GM23338 (cell line): ENCODE measurements at regions not wholly inside any gene's neighbourhood (a gene's known extent, or its start where the extent isn't known, plus 50 kb on each side); places are given as distances from the start of the nearest gene placed in this dataset.

ENCODE experiments used
- EZH2phosphoT487 ChIP-seq: fragments of 200-600 bp; sonication (generic); IDR thresholded peaks from one replicate; pipeline ENCODE4 v1.8.1; 2018; ENCODE audit warnings: antibody characterized with exemption; ENCODE audit not compliant: unreplicated experiment
- TF ChIP-seq, protein P1 (sequence below), 2 experiments: fragments of 200-600 bp in 1 of 2; sonication (generic) in 1 of 2; conservative IDR thresholded peaks; 2 replicates each; pipeline versions ENCODE4 v1.5.1 to v1.6.1; 2016 to 2017; ENCODE audit warnings: antibody characterized with exemption in 2 of 2, low read depth in 2 of 2, mild to moderate bottlenecking in 2 of 2, moderate library complexity in 1 of 2

DNA sequence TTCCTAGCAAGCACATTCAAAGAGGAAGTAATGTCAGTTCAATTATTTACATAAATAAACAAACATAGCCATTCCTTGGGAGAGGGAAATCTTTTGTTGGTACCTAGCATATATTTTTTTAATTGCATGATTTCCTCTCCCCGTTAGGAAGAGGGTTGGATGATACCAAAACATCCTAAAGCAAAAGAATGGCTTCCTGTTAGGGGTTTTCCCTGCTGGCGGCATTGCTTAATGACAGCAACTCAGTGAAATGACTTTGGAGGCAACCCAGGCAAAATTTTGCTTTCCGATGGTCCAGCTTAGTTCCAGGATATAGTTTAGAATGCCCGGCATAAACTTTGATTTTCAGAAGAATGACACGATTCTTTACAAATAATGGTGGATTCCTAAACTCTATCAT lies 73.2 kb downstream of the MAT2B start:
- TF ChIP-seq, protein P1, sequence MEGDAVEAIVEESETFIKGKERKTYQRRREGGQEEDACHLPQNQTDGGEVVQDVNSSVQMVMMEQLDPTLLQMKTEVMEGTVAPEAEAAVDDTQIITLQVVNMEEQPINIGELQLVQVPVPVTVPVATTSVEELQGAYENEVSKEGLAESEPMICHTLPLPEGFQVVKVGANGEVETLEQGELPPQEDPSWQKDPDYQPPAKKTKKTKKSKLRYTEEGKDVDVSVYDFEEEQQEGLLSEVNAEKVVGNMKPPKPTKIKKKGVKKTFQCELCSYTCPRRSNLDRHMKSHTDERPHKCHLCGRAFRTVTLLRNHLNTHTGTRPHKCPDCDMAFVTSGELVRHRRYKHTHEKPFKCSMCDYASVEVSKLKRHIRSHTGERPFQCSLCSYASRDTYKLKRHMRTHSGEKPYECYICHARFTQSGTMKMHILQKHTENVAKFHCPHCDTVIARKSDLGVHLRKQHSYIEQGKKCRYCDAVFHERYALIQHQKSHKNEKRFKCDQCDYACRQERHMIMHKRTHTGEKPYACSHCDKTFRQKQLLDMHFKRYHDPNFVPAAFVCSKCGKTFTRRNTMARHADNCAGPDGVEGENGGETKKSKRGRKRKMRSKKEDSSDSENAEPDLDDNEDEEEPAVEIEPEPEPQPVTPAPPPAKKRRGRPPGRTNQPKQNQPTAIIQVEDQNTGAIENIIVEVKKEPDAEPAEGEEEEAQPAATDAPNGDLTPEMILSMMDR (conservative IDR thresholded peaks at IDR 0.05; ENCODE audit: low read depth in 2 of 2), result no peak
- no peak for TF ChIP-seq EZH2phosphoT487
